Ishikawa (cell line): ENCODE measurements at regions not wholly inside any gene's neighbourhood (a gene's known extent, or its start where the extent isn't known, plus 50 kb on each side); places are given as distances from the start of the nearest gene placed in this dataset.

Experiments
- CEBPB ChIP-seq: IDR thresholded peaks from 2 replicates; pipeline ENCODE4 v1.6.1; 2012
- CREB1 ChIP-seq: IDR thresholded peaks from 2 replicates; pipeline ENCODE4 v1.6.1; 2012; ENCODE audit warnings: low read depth
- EGR1 ChIP-seq: IDR thresholded peaks from 2 replicates; pipeline ENCODE4 v1.6.1; 2012
- EP300 ChIP-seq: IDR thresholded peaks from 2 replicates; pipeline ENCODE4 v1.6.1; 2012; ENCODE audit warnings: borderline replicate concordance
- FOXM1 ChIP-seq: IDR thresholded peaks from 2 replicates; pipeline ENCODE4 v1.6.1; 2012; ENCODE audit warnings: low read depth, borderline replicate concordance
- NFIC ChIP-seq: IDR thresholded peaks from 2 replicates; pipeline ENCODE4 v1.6.1; 2012
- RAD21 ChIP-seq: IDR thresholded peaks from 2 replicates; pipeline ENCODE4 v1.6.1; 2012; ENCODE audit warnings: low read depth
- TAF1 ChIP-seq: IDR thresholded peaks from 2 replicates; pipeline ENCODE4 v1.6.1; 2012; ENCODE audit warnings: low read depth, mild to moderate bottlenecking
- TCF12 ChIP-seq: IDR thresholded peaks from 2 replicates; pipeline ENCODE4 v1.6.1; 2012; ENCODE audit warnings: low read depth
- TEAD4 ChIP-seq: IDR thresholded peaks from 2 replicates; pipeline ENCODE4 v1.6.1; 2012
- YY1 ChIP-seq: IDR thresholded peaks from 2 replicates; pipeline ENCODE4 v1.6.1; 2012; ENCODE audit warnings: low read depth
- ZBTB7A ChIP-seq: IDR thresholded peaks from 2 replicates; pipeline ENCODE4 v1.6.1; 2012; ENCODE audit warnings: low read depth
- TF ChIP-seq, protein P1 (sequence below): IDR thresholded peaks from 2 replicates; pipeline ENCODE4 v1.6.1; 2012
- TF ChIP-seq, protein P2 (sequence below): IDR thresholded peaks from 2 replicates; pipeline ENCODE4 v1.6.1; 2012
- TF ChIP-seq, protein P3 (sequence below): IDR thresholded peaks from 2 replicates; pipeline ENCODE4 v1.6.1; 2012; ENCODE audit warnings: low read depth, mild to moderate bottlenecking

DNA sequence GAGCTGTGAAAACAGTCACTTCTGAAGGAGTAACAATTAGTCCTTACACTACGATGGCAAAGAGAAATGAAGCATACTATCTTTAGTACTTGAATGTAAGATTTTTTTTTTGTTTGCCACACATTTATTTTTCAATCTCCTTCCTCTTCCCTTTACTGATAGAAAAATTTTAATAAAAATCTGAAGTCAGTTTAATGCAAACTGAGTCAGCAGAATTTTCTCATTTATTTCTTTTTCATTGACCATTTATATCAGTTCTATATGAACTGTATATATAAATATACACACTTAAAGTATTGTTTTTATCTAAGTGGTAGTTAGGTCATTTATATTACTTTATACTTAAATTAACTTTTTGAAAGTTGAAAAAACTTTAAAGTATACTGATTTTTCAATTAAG, 1009.1 kb upstream of the SPRY2 start:
- TF ChIP-seq RAD21 = no peak
- no peak for TF ChIP-seq TAF1
- TF ChIP-seq FOXM1 = no peak
- TF ChIP-seq CEBPB = no peak
- TF ChIP-seq EGR1 = no peak
- TF ChIP-seq, protein P1, sequence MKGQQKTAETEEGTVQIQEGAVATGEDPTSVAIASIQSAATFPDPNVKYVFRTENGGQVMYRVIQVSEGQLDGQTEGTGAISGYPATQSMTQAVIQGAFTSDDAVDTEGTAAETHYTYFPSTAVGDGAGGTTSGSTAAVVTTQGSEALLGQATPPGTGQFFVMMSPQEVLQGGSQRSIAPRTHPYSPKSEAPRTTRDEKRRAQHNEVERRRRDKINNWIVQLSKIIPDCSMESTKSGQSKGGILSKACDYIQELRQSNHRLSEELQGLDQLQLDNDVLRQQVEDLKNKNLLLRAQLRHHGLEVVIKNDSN = no peak
- TF ChIP-seq, protein P2, sequence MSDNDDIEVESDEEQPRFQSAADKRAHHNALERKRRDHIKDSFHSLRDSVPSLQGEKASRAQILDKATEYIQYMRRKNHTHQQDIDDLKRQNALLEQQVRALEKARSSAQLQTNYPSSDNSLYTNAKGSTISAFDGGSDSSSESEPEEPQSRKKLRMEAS = no peak
- no peak for TF ChIP-seq EP300
- TF ChIP-seq, protein P3, sequence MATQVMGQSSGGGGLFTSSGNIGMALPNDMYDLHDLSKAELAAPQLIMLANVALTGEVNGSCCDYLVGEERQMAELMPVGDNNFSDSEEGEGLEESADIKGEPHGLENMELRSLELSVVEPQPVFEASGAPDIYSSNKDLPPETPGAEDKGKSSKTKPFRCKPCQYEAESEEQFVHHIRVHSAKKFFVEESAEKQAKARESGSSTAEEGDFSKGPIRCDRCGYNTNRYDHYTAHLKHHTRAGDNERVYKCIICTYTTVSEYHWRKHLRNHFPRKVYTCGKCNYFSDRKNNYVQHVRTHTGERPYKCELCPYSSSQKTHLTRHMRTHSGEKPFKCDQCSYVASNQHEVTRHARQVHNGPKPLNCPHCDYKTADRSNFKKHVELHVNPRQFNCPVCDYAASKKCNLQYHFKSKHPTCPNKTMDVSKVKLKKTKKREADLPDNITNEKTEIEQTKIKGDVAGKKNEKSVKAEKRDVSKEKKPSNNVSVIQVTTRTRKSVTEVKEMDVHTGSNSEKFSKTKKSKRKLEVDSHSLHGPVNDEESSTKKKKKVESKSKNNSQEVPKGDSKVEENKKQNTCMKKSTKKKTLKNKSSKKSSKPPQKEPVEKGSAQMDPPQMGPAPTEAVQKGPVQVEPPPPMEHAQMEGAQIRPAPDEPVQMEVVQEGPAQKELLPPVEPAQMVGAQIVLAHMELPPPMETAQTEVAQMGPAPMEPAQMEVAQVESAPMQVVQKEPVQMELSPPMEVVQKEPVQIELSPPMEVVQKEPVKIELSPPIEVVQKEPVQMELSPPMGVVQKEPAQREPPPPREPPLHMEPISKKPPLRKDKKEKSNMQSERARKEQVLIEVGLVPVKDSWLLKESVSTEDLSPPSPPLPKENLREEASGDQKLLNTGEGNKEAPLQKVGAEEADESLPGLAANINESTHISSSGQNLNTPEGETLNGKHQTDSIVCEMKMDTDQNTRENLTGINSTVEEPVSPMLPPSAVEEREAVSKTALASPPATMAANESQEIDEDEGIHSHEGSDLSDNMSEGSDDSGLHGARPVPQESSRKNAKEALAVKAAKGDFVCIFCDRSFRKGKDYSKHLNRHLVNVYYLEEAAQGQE = no peak

DNA sequence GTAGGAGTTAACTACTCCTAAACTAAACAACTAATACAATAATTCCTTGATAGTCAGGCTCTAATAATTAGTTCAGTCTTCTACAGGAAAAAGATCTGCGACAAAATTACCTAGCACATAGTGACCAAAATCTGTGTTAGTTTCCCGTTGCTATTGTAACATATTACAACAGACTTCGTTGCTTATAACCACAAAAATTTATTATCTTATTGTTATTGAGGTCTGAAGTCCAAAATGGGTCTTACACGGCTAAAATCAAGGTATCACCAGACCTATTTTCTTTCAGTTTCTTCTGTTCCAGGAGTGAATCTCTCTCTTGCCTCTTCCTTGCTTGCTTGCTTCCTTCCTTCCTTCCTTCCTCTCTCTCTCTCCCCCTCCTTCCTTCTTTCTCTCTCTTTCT, 993.6 kb upstream of the SPRY2 start:
- TF ChIP-seq, protein P1 = no peak
- TF ChIP-seq TEAD4 (no peak), NFIC (no peak), EGR1 (no peak), CEBPB (no peak), TAF1 (no peak), CREB1 (no peak), FOXM1 (no peak), ZBTB7A (no peak), TCF12 (no peak), YY1 (no peak), RAD21 (no peak), EP300 (no peak)
- TF ChIP-seq, protein P2 = no peak
- TF ChIP-seq, protein P3 = no peak

DNA sequence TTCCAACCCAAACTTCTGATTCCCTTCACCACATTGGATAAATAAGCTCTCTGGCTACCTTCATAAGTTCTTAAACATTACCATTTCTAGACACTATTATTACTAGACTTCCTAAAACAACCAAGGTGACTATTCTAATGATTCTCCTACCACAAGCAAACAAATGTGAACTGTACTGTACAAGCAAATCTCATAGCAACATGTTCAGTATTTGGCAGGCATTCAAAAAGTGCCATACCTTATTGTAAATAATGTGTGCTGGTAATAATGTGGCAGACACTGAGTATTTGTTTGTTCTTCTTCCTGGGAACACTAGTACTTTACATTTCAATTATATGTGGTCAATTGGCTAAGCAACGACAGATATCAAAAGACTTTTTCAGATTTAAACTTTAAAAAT, 986.0 kb upstream of the SPRY2 start:
- TF ChIP-seq, protein P2 = no peak
- TF ChIP-seq TAF1 (no peak), EGR1 (no peak), NFIC (no peak), ZBTB7A (no peak), RAD21 (no peak), FOXM1 (no peak), TCF12 (no peak), EP300 (no peak), CEBPB (no peak)
- TF ChIP-seq, protein P1 = no peak

DNA sequence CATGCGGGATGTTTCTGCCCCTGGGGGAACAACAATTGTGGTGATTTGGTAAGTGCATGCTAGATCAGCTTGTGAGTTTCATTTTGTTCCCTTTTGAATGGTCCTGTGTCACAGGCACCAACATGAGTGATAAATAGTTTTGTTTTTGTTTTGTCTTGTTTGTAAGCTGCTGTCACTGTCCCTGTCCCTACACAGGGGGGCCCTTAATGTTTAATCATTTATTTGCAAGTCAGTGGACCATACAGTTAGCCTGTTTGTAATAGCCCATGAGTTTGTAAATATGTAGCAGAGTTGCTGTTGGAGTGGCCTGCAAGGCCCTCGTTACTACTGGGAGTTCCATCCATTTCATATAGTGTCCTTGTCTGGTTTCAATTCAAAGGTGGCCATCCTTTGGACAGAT, 979.6 kb upstream of the SPRY2 start:
- TF ChIP-seq FOXM1 (no peak), YY1 (no peak), TAF1 (no peak), TCF12 (no peak), CREB1 (no peak), EGR1 (no peak), EP300 (no peak), TEAD4 (no peak), RAD21 (no peak), NFIC (no peak), ZBTB7A (no peak), CEBPB (no peak)
- TF ChIP-seq, protein P3 = no peak
- TF ChIP-seq, protein P2 = no peak
- TF ChIP-seq, protein P1 = no peak
